Ascending aorta (tissue), 2 donors: ENCODE measurements at regions not wholly inside any gene's neighbourhood (a gene's known extent, or its start where the extent isn't known, plus 50 kb on each side); places are given as distances from the start of the nearest gene placed in this dataset.

Experiments used
- DNase-seq, 2 donors: peaks; one replicate each; pipeline ENCODE4 v3.0.0-alpha.2; 2019; ENCODE audit warnings: low spot score in 2 of 2
- H3K27ac ChIP-seq, 2 donors: fragments of 200-600 bp; sonication (generic); one replicate each; pipeline ENCODE4 v1.5.1; 2016 to 2017; ENCODE audit warnings: mild to moderate bottlenecking in 1 of 2
- H3K27me3 ChIP-seq: fragments of 200-600 bp; sonication (generic); one replicate; pipeline ENCODE4 v1.5.1; 2017
- H3K36me3 ChIP-seq, 2 donors: fragments of 200-600 bp; sonication (generic); one replicate each; pipeline ENCODE4 v1.5.1; 2016
- H3K4me1 ChIP-seq, 2 donors: fragments of 200-600 bp; sonication (generic); one replicate each; pipeline ENCODE4 v1.5.1; 2016 to 2017; ENCODE audit warnings: mild to moderate bottlenecking in 1 of 2
- H3K4me3 ChIP-seq, 2 donors: fragments of 200-600 bp; sonication (generic); one replicate each; pipeline ENCODE4 v1.5.1; 2016 to 2017; ENCODE audit warnings: mild to moderate bottlenecking in 1 of 2
- H3K9me3 ChIP-seq, 2 donors: fragments of 200-600 bp; sonication (generic); one replicate each; pipeline ENCODE4 v1.5.1; 2016
- CTCF ChIP-seq, 3 experiments: fragments of 200-600 bp in 2 of 3; fragments of 450-650 bp in 1 of 3; sonication (generic) in 2 of 3; IDR thresholded peaks; one replicate each; pipeline ENCODE4 v1.5.1; 2016 to 2019; ENCODE audit warnings: antibody characterized with exemption in 3 of 3, mild to moderate bottlenecking in 1 of 3, moderate library complexity in 1 of 3
- intact Hi-C: fragments of 100-400 bp; cut with DNase I; formaldehyde crosslinking; loops from one replicate; pipeline ENCODE4 v1.15.1; 2023

GRCh38 chr11:29634244-29634643 is 382.6 kb downstream of the KCNA4 start:
- intact Hi-C loops, result no loop called here
- Histone ChIP-seq H3K27me3 (no peaks in the 10 kb centered on the region), H3K4me3 (no peak overlapping the region), H3K4me1 (no peaks in the 10 kb centered on the region), H3K27ac (no peak overlapping the region), H3K9me3 (no peaks in the 10 kb centered on the region), H3K36me3 (no peaks in the 10 kb centered on the region)
- TF ChIP-seq CTCF (IDR thresholded peaks at IDR 0.05), result no peak
- no peak for DNase-seq

GRCh38 chr11:29629286-29629685 is 387.5 kb downstream of the KCNA4 start:
- intact Hi-C loops, result no loop called here
- Histone ChIP-seq H3K4me3 (no peak overlapping the region), H3K27ac (no peak overlapping the region), H3K4me1 (no peaks in the 10 kb centered on the region), H3K9me3 (no peaks in the 10 kb centered on the region), H3K36me3 (no peaks in the 10 kb centered on the region), H3K27me3 (no peaks in the 10 kb centered on the region)
- DNase-seq, result no peak
- TF ChIP-seq CTCF (IDR thresholded peaks at IDR 0.05), result no peak

- Histone ChIP-seq H3K27ac (no peak overlapping the region), H3K36me3 (no peaks in the 10 kb centered on the region), H3K27me3 (no peaks in the 10 kb centered on the region), H3K4me1 (no peaks in the 10 kb centered on the region), H3K4me3 (no peak overlapping the region), H3K9me3 (no peaks in the 10 kb centered on the region)
- intact Hi-C loops, result no loop called here
- TF ChIP-seq CTCF (IDR thresholded peaks at IDR 0.05), result no peak
- no peak for DNase-seq
Measured at GRCh38 chr11:29628609-29629008, 388.2 kb downstream of the KCNA4 start.

GRCh38 chr11:29627541-29627940 is 389.3 kb downstream of the KCNA4 start:
- DNase-seq, result no peak
- Histone ChIP-seq H3K36me3 (no peaks in the 10 kb centered on the region), H3K9me3 (no peaks in the 10 kb centered on the region), H3K4me1 (no peaks in the 10 kb centered on the region), H3K27me3 (no peaks in the 10 kb centered on the region), H3K27ac (no peak overlapping the region), H3K4me3 (no peak overlapping the region)
- intact Hi-C loops, result no loop called here
- TF ChIP-seq CTCF (IDR thresholded peaks at IDR 0.05), result no peak

- no peak overlapping the region for H3K4me3 ChIP-seq
- intact Hi-C loops, result no loop called here
- H3K4me1 ChIP-seq, result no peaks in the 10 kb centered on the region
- no peak for TF ChIP-seq CTCF (IDR thresholded peaks at IDR 0.05)
- DNase-seq, result no peak
- H3K36me3 ChIP-seq, result no peaks in the 10 kb centered on the region
- no peaks in the 10 kb centered on the region for H3K9me3 ChIP-seq
- no peaks in the 10 kb centered on the region for H3K27me3 ChIP-seq
- no peak overlapping the region for H3K27ac ChIP-seq
Measured at GRCh38 chr11:29623144-29623722, 393.6 kb downstream of the KCNA4 start.

GRCh38 chr11:29616611-29617010 is 400.2 kb downstream of the KCNA4 start:
- no peaks in the 10 kb centered on the region for H3K9me3 ChIP-seq
- no peak for TF ChIP-seq CTCF (IDR thresholded peaks at IDR 0.05)
- DNase-seq, result no peak
- no peaks in the 10 kb centered on the region for H3K27me3 ChIP-seq
- no peaks in the 10 kb centered on the region for H3K36me3 ChIP-seq
- intact Hi-C loops, result no loop called here
- no peak overlapping the region for H3K4me3 ChIP-seq
- no peaks in the 10 kb centered on the region for H3K4me1 ChIP-seq
- H3K27ac ChIP-seq, result no peak overlapping the region
